ENCODE measurements at regions not wholly inside any gene's neighbourhood (a gene's known extent, or its start where the extent isn't known, plus 50 kb on each side); places are given as distances from the start of the nearest gene placed in this dataset.

- TF ChIP-seq POLR2A (IDR thresholded peaks at IDR 0.05; ENCODE audit: low read depth) (no peak), EP300 (IDR thresholded peaks at IDR 0.05) (no peak), CTCF (IDR thresholded peaks at IDR 0.05) (no peak)
Measured at GRCh38 chr4:178462710-178463109, 1020.5 kb upstream of the AGA start.

Data from esophagus muscularis mucosa (tissue), 4 donors.